ENCODE measurements at regions not wholly inside any gene's neighbourhood (a gene's known extent, or its start where the extent isn't known, plus 50 kb on each side); places are given as distances from the start of the nearest gene placed in this dataset.

DNA sequence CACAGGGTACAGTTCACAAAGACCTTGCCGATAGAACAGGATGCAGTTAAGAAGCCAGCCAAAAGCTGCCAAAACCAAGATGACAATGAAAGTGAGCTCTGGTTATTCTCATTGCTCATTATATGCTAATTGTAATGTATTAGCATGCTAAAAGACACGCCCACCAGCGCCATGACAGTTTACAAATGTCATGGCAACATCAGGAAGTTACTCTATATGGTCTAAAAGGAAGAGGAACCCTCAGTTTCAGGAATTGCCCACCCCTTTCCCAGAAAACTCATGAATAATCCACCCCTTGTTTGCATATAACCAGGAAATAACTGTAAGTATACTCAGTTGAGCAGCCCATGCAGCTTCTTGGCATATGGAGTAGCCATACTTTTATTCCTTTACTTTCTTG lies 748.7 kb downstream of the QKI start:
- no peak overlapping the region for H3K4me3 Mint-ChIP-seq
- peaks cover 5% of the 10 kb centered on the region for H3K9me3 Mint-ChIP-seq
- H3K27me3 Mint-ChIP-seq = peaks cover 3% of the 10 kb centered on the region
- H3K27ac Mint-ChIP-seq = no peak overlapping the region
- ATAC-seq (replicated peaks) = no peak
- no peaks in the 10 kb centered on the region for H3K4me1 Mint-ChIP-seq
- H3K36me3 Mint-ChIP-seq (ENCODE audit: low read depth) = no peaks in the 10 kb centered on the region

DNA sequence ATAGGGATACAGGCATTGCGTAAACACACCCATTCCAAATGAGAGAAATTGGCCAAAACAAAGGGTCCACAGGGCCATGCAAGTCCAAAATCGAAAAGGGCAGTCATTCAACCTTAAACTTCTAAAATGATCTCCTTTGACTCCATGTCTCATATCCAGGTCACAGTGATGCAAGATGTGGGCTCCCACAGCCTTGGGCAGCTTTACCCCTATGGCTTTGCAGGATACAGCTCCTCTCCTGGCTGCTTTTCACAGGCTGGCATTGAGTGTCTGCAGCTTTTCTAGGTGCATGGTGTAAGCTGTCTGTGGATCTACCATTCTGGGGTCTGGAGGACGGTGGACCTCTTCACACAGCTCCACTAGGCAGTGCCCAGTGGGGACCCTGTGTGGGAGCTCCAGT lies 744.5 kb downstream of the QKI start:
- ATAC-seq (replicated peaks) = no peak
- Mint-ChIP-seq H3K27ac (no peak overlapping the region), H3K4me3 (no peak overlapping the region), H3K36me3 (ENCODE audit: low read depth) (no peaks in the 10 kb centered on the region), H3K4me1 (no peaks in the 10 kb centered on the region), H3K27me3 (peaks cover 14% of the 10 kb centered on the region), H3K9me3 (peaks cover 18% of the 10 kb centered on the region)

DNA sequence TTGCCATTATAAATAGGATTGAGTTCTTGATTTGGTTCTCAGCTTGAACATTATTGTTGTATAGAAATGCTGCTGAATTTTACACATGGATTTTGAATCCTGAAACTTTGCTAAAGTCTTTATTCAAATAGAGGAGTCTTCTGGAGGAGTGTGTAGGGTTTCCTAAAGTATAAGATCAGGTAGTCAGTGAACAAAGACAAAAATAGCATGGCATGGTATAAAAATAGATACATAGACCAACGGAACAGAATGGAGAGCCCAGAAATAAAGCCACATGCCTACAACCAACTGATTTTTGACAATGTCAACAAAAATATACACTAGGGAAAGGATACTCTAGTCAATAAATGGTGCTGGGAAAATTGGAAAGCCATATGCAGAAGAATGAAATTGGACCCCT lies 740.1 kb downstream of the QKI start:
- ATAC-seq (replicated peaks) = no peak
- Mint-ChIP-seq H3K36me3 (ENCODE audit: low read depth) (no peaks in the 10 kb centered on the region), H3K4me3 (no peak overlapping the region), H3K27me3 (peaks cover 14% of the 10 kb centered on the region), H3K27ac (no peak overlapping the region), H3K4me1 (no peaks in the 10 kb centered on the region), H3K9me3 (peaks cover 13% of the 10 kb centered on the region)

DNA sequence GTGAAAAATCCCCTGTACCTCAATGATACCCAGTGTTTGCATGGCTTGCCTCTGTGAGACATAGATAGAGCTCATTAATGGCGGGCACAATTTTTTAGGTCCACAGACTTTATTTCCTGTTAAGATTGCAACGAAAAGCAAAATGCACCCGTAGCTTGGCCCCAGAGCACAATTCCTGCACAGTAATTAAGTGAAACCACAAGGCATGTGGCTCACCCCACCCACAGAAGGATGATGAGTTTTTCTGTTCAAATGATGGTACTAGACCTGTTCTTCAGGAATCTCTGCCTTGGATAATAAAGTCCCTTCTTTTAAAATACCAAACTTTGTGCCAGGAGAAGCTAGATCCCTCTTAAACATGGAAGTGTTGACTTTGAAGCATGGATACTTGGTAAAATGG lies 738.1 kb downstream of the QKI start:
- Mint-ChIP-seq H3K4me3 (no peak overlapping the region), H3K4me1 (no peaks in the 10 kb centered on the region), H3K27me3 (peaks cover 9% of the 10 kb centered on the region), H3K9me3 (peaks cover 9% of the 10 kb centered on the region), H3K36me3 (ENCODE audit: low read depth) (no peaks in the 10 kb centered on the region), H3K27ac (no peak overlapping the region)
- no peak for ATAC-seq (replicated peaks)

DNA sequence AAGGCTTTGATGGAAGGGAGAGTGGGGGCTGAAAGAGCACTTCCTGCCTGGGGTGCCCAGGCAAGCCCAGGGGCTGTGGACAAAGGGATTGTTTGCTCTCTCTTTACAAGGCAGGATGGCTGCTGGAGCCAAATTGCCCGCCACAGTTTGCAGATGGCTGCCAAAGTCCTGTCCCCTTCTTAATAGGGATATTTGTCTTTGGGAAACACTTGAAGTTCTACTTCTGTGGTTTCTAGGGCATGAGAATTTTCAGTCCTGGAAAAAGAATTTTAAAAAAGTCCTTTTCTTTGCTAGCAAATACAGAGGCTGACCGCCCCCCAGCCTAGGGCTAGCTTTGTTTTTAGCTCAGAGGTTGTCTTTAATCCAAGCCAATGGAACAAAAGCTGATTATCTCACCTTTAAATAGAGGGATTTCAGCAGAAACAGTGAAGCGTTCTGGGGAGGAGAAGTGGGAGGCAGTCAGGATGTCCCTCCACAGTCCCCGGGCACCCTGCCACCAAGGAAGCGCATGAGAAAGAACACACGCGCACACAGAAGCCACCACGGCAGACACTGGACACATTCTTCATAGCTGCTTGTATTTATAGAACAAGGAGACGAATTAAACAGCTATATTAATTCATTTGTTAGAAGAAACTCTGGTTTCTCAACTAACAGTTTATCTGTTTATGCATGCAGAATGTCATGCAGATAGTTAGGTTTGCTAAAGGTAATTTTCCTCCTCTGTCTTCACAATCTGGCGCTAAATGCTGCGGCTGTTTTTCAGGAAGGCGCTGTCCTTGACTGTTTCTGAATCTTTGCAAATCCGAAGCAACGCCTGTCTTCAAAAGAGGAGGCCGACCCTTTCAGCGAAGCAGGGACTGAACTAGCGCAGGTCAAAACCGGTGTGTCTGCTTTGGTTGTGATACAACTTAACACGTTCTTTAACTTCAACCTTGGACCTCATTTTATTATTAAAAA lies 736.9 kb downstream of the QKI start:
- Mint-ChIP-seq H3K27me3 (peaks cover 7% of the 10 kb centered on the region), H3K4me3 (no peak overlapping the region), H3K27ac (no peak overlapping the region), H3K9me3 (peaks cover 4% of the 10 kb centered on the region), H3K36me3 (ENCODE audit: low read depth) (no peaks in the 10 kb centered on the region), H3K4me1 (no peaks in the 10 kb centered on the region)
- no peak for ATAC-seq (replicated peaks)

DNA sequence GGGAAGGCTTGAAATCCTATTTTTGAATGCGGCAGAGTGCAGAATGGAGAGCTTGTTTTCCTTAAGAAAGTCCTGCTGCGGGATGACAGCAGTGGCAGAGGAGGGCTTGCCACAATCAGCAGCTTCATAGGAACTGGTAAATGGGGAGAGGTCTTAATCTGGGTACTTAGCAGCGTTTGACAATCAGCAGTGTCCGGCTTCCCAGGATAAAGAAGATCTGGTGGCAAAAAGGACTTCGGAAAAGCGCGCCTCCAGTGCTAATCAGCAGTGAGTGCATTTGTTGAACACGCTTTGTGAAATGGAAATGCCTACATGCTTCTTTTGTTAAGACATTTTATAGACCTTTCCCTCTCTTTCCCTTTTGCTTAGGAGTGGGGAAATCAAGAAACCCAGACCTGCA lies 735.7 kb downstream of the QKI start:
- Mint-ChIP-seq H3K9me3 (peaks cover 4% of the 10 kb centered on the region), H3K27ac (no peak overlapping the region), H3K4me1 (no peaks in the 10 kb centered on the region), H3K4me3 (no peak overlapping the region), H3K36me3 (ENCODE audit: low read depth) (no peaks in the 10 kb centered on the region), H3K27me3 (peaks cover 6% of the 10 kb centered on the region)
- ATAC-seq (replicated peaks) = no peak

DNA sequence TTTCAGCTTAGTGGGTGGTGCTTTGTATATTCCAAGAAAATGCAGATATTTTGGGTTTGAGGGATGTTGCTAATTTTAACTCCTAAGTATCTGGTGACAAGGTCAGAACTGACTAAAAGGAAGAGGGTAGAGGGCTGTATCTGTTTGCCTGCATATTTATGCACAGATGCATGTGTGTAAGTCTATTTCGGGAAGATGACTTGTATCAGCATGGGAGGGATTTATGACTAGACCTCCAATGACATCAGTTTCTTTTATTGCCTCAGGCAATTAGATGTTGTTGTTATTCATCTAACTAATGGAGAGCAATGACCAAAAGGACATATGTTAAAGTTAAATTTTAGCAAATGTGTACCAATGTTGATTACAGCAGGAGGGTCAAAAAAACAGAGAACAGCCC lies 734.3 kb downstream of the QKI start:
- no peak overlapping the region for H3K27ac Mint-ChIP-seq
- no peaks in the 10 kb centered on the region for H3K4me1 Mint-ChIP-seq
- no peaks in the 10 kb centered on the region for H3K9me3 Mint-ChIP-seq
- peaks cover 3% of the 10 kb centered on the region for H3K27me3 Mint-ChIP-seq
- no peak overlapping the region for H3K4me3 Mint-ChIP-seq
- ATAC-seq (replicated peaks) = no peak
- H3K36me3 Mint-ChIP-seq (ENCODE audit: low read depth) = no peaks in the 10 kb centered on the region

DNA sequence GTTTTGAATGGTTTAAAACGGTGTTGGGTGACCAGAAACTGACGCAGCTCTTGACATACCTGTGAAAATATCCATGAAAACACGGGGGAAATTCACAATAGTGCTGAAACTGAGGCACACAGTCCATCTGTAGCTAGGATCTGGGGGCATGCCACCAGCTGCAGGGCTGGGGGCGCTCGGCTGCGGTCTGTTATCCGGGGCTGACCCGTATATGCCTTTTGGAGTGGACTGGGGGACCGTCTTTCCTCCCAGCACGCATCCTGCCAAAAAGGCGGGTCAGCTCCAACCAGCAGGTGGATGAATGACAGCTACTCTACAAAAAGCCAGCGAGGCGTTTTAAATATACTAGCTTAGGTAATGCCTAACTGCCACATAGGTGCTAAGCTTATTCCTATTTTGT lies 729.8 kb downstream of the QKI start:
- H3K4me1 Mint-ChIP-seq = no peaks in the 10 kb centered on the region
- ATAC-seq (replicated peaks) = no peak

DNA sequence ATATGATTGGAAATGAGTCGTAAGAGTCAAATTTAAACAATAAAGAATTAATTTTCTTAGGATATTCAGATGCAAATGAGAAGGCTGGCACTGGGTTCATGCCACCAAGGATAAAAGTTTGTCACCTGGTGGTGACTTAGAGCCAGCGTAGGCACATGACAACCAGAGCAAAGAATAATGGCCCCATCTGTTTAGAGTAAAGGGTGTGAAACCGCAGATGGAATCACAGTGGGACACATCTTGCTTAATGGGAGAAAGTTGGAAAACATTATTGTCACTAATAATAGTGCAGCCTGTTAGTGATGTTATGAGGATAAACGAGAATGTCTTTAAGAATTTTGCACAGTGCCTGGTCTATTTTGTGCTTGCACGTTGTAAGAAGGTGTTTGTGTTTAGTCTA lies 727.8 kb downstream of the QKI start:
- H3K4me3 Mint-ChIP-seq = no peak overlapping the region
- H3K4me1 Mint-ChIP-seq = no peaks in the 10 kb centered on the region
- no peak overlapping the region for H3K27ac Mint-ChIP-seq
- ATAC-seq (replicated peaks) = no peak
- H3K27me3 Mint-ChIP-seq = no peaks in the 10 kb centered on the region
- H3K36me3 Mint-ChIP-seq (ENCODE audit: low read depth) = no peaks in the 10 kb centered on the region
- no peaks in the 10 kb centered on the region for H3K9me3 Mint-ChIP-seq

More for the DNA sequence above, 729.8 kb downstream of the QKI start:
- Mint-ChIP-seq H3K27me3 (no peaks in the 10 kb centered on the region), H3K9me3 (no peaks in the 10 kb centered on the region), H3K4me3 (no peak overlapping the region), H3K27ac (no peak overlapping the region), H3K36me3 (ENCODE audit: low read depth) (no peaks in the 10 kb centered on the region)

DNA sequence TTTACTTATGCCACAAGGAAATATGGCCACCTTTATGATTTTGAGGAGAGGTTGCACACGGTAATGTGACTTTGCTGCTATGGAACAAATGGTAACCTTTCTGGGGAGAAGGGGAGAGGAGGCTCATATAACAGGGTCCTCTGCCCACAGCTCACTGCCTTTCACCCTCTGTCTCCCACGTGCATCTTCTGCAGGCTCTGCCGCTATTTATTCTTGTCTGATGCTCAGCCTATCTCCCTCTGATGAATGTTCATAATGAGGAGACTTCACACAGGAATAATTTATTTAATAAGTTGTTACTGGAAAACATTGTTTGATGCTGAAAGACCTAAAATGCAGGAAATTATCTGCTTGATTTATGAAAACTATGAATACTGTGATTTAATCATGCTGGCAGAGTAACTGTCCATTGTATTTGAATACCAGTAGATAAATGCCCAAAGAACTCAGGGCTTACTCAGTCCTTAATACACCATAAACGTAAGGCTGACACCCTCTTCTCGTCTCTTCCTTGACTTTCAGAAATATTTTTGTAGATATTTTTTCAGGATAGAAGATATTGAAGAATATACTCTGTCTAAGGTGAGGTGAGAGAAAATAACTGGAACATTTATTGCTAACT lies 721.1 kb downstream of the QKI start:
- Mint-ChIP-seq H3K36me3 (ENCODE audit: low read depth) (no peaks in the 10 kb centered on the region), H3K9me3 (no peaks in the 10 kb centered on the region), H3K27ac (no peak overlapping the region), H3K27me3 (no peaks in the 10 kb centered on the region), H3K4me1 (no peaks in the 10 kb centered on the region), H3K4me3 (no peak overlapping the region)
- ATAC-seq (replicated peaks) = no peak

DNA sequence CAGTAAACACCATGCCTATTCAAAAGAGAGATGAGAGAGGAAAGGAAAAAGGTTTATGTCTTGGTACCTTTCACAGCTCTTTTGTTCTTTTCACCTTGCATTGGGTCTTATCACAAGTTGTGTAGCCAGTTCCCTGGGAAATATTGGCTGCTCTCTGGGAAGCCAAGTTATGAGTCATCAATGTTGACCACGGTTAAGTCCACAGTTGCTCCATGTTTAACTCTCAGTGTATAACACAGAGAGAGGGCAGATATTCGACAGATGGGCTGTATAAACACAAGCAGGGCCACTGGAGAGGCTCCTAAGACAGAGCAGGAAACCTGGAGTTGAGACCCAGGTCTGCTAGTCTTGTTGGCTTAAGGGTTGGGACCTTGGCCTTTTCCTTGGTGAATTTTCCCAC lies 718.6 kb downstream of the QKI start:
- Mint-ChIP-seq H3K4me1 (no peaks in the 10 kb centered on the region), H3K4me3 (no peak overlapping the region), H3K36me3 (ENCODE audit: low read depth) (no peaks in the 10 kb centered on the region), H3K9me3 (no peaks in the 10 kb centered on the region), H3K27me3 (no peaks in the 10 kb centered on the region), H3K27ac (no peak overlapping the region)
- no peak for ATAC-seq (replicated peaks)

DNA sequence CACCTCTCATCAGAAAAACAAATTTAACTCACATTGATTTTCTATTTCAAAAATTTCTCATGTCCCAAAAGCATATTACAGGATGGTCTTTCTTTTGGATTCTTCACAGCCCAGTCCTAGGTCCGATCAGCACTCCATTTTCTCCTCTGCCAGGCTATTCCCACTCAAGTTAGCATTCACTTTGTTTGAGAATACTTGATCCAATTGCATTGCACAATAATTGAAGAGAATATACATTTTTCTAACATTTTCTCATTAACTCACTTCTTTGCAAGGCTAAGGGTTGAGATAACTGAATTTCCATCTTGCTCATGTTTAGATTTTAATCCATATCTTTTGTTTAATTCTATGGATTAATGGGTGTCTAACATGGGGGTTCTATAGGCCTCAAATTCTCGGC lies 716.1 kb downstream of the QKI start:
- H3K4me1 Mint-ChIP-seq = no peaks in the 10 kb centered on the region
- H3K27me3 Mint-ChIP-seq = no peaks in the 10 kb centered on the region
- no peak overlapping the region for H3K4me3 Mint-ChIP-seq
- no peak overlapping the region for H3K27ac Mint-ChIP-seq
- H3K9me3 Mint-ChIP-seq = peaks cover 1% of the 10 kb centered on the region
- ATAC-seq (replicated peaks) = no peak
- no peaks in the 10 kb centered on the region for H3K36me3 Mint-ChIP-seq (ENCODE audit: low read depth)

DNA sequence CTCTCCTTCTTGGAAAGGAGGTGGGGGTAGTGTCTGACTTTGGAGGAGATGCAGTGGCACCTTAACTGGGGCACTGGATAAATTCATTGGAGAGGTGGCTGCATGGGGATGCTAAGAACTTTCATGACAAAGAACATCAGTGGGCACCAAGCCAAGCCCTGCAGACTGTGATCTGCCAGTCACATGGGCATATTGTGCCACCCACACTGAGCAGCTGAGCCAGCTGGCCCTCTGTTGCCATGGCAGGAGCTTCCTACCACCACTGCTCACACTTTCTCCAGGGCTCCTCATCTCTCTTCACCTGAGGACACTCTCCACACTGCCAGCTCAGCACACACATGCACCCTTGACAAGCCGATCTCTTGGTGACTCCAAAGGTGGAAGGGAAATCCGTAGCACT lies 715.6 kb downstream of the QKI start:
- Mint-ChIP-seq H3K27ac (no peak overlapping the region), H3K9me3 (peaks cover 3% of the 10 kb centered on the region), H3K27me3 (no peaks in the 10 kb centered on the region), H3K36me3 (ENCODE audit: low read depth) (no peaks in the 10 kb centered on the region), H3K4me3 (no peak overlapping the region), H3K4me1 (no peaks in the 10 kb centered on the region)
- ATAC-seq (replicated peaks) = no peak

DNA sequence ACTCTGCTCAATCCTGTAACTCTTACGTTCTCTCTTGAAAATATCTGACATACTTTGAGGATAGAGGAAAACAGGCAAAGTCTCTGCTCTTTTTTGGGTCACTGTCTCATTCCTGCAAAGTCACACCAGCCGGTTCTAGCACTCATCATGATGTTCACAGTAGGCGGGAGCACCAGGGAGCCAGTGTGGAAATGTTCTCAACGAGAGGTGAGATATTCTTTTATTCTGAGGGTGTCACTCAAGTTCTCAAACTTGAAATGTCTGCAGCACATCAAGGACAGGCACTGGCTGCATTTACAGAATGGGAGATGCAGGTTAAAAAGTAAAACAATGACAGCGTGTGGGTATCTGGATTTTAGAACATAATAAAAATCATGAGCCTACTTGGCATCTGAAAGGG lies 714.7 kb downstream of the QKI start:
- no peaks in the 10 kb centered on the region for H3K27me3 Mint-ChIP-seq
- H3K4me3 Mint-ChIP-seq = no peak overlapping the region
- ATAC-seq (replicated peaks) = no peak
- H3K27ac Mint-ChIP-seq = no peak overlapping the region
- peaks cover 3% of the 10 kb centered on the region for H3K9me3 Mint-ChIP-seq
- H3K4me1 Mint-ChIP-seq = no peaks in the 10 kb centered on the region
- H3K36me3 Mint-ChIP-seq (ENCODE audit: low read depth) = no peaks in the 10 kb centered on the region

DNA sequence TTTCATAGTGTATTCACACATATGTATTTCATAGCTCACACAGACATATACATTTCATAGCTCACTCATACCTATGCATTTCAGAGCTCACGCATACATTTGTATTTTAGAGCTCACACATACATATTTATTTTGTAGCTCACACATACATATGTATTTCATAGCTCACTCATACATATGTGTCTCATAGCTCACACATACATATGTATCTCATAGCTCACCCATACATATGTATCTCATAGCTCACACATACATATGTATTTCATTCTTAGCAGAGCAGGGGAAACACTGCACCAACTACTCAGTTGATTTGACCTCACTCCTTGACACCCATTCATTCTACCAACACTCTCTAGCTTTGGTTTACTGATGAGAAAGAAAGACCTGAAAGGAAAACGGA lies 713.6 kb downstream of the QKI start:
- H3K9me3 Mint-ChIP-seq = peaks cover 3% of the 10 kb centered on the region
- H3K4me1 Mint-ChIP-seq = no peaks in the 10 kb centered on the region
- no peak overlapping the region for H3K27ac Mint-ChIP-seq
- no peak for ATAC-seq (replicated peaks)
- H3K4me3 Mint-ChIP-seq = no peak overlapping the region
- no peaks in the 10 kb centered on the region for H3K36me3 Mint-ChIP-seq (ENCODE audit: low read depth)
- no peaks in the 10 kb centered on the region for H3K27me3 Mint-ChIP-seq
